ENCODE measurements at regions not wholly inside any gene's neighbourhood (a gene's known extent, or its start where the extent isn't known, plus 50 kb on each side); places are given as distances from the start of the nearest gene placed in this dataset.
"Not testable (repeated sequence)": the region's sequence is repeated elsewhere in the genome, so short reads cannot be mapped to it uniquely, and the experiment has no call there.

GRCh38 chr3:177249203-177249602 is 51.9 kb upstream of the TBL1XR1 start:
- H3K27ac ChIP-seq (ENCODE audit: low read depth, low read length), result no peak overlapping the region
- H3K36me3 ChIP-seq (ENCODE audit: control insufficient read depth in 5 of 5, insufficient read depth in 5 of 5, low read length in 5 of 5), result no peaks in the 10 kb centered on the region
- no peaks in the 10 kb centered on the region for H3K9me3 ChIP-seq (ENCODE audit: control insufficient read depth in 5 of 5, low read length in 5 of 5)
- no peak overlapping the region for H3K9ac ChIP-seq (ENCODE audit: low read length in 5 of 5)
- no peaks in the 10 kb centered on the region for H3K4me1 ChIP-seq (ENCODE audit: control insufficient read depth in 5 of 5, insufficient read depth in 5 of 5, low read length in 5 of 5)
- no peak overlapping the region for H3K4me3 ChIP-seq (ENCODE audit: low read depth in 1 of 5, low read length in 5 of 5)
- H3K27me3 ChIP-seq (ENCODE audit: control insufficient read depth in 5 of 5, insufficient read depth in 4 of 5, low read length in 5 of 5), result no peaks in the 10 kb centered on the region

GRCh38 chr3:177250151-177250550 is 52.9 kb upstream of the TBL1XR1 start:
- Histone ChIP-seq H3K27me3 (ENCODE audit: control insufficient read depth in 5 of 5, insufficient read depth in 4 of 5, low read length in 5 of 5) (no peaks in the 10 kb centered on the region), H3K36me3 (ENCODE audit: control insufficient read depth in 5 of 5, insufficient read depth in 5 of 5, low read length in 5 of 5) (no peaks in the 10 kb centered on the region), H3K4me3 (ENCODE audit: low read depth in 1 of 5, low read length in 5 of 5) (no peak overlapping the region), H3K4me1 (ENCODE audit: control insufficient read depth in 5 of 5, insufficient read depth in 5 of 5, low read length in 5 of 5) (no peaks in the 10 kb centered on the region), H3K9ac (ENCODE audit: low read length in 5 of 5) (no peak overlapping the region), H3K9me3 (ENCODE audit: control insufficient read depth in 5 of 5, low read length in 5 of 5) (no peaks in the 10 kb centered on the region), H3K27ac (ENCODE audit: low read depth, low read length) (no peak overlapping the region)

- Histone ChIP-seq H3K4me1 (ENCODE audit: control insufficient read depth in 5 of 5, insufficient read depth in 5 of 5, low read length in 5 of 5) (no peaks in the 10 kb centered on the region), H3K9ac (ENCODE audit: low read length in 5 of 5) (no peak overlapping the region), H3K36me3 (ENCODE audit: control insufficient read depth in 5 of 5, insufficient read depth in 5 of 5, low read length in 5 of 5) (no peaks in the 10 kb centered on the region), H3K27me3 (ENCODE audit: control insufficient read depth in 5 of 5, insufficient read depth in 4 of 5, low read length in 5 of 5) (no peaks in the 10 kb centered on the region), H3K4me3 (ENCODE audit: low read depth in 1 of 5, low read length in 5 of 5) (no peak overlapping the region), H3K9me3 (ENCODE audit: control insufficient read depth in 5 of 5, low read length in 5 of 5) (no peaks in the 10 kb centered on the region), H3K27ac (ENCODE audit: low read depth, low read length) (no peak overlapping the region)
Measured at GRCh38 chr3:177251755-177252154, 54.5 kb upstream of the TBL1XR1 start.

- H3K4me3 ChIP-seq (ENCODE audit: low read depth in 1 of 5, low read length in 5 of 5), result no peak overlapping the region
- no peak overlapping the region for H3K9ac ChIP-seq (ENCODE audit: low read length in 5 of 5)
- no peak overlapping the region for H3K27ac ChIP-seq (ENCODE audit: low read depth, low read length)
- no peaks in the 10 kb centered on the region for H3K9me3 ChIP-seq (ENCODE audit: control insufficient read depth in 5 of 5, low read length in 5 of 5)
- no peaks in the 10 kb centered on the region for H3K4me1 ChIP-seq (ENCODE audit: control insufficient read depth in 5 of 5, insufficient read depth in 5 of 5, low read length in 5 of 5)
- H3K36me3 ChIP-seq (ENCODE audit: control insufficient read depth in 5 of 5, insufficient read depth in 5 of 5, low read length in 5 of 5), result no peaks in the 10 kb centered on the region
- no peaks in the 10 kb centered on the region for H3K27me3 ChIP-seq (ENCODE audit: control insufficient read depth in 5 of 5, insufficient read depth in 4 of 5, low read length in 5 of 5)
Measured at GRCh38 chr3:177257006-177257405, 59.7 kb upstream of the TBL1XR1 start.

GRCh38 chr3:177257625-177258024 is 60.3 kb upstream of the TBL1XR1 start:
- H3K27me3 ChIP-seq (ENCODE audit: control insufficient read depth in 5 of 5, insufficient read depth in 4 of 5, low read length in 5 of 5), result no peaks in the 10 kb centered on the region
- no peak overlapping the region for H3K4me3 ChIP-seq (ENCODE audit: low read depth in 1 of 5, low read length in 5 of 5)
- H3K36me3 ChIP-seq (ENCODE audit: control insufficient read depth in 5 of 5, insufficient read depth in 5 of 5, low read length in 5 of 5), result no peaks in the 10 kb centered on the region
- H3K4me1 ChIP-seq (ENCODE audit: control insufficient read depth in 5 of 5, insufficient read depth in 5 of 5, low read length in 5 of 5), result no peaks in the 10 kb centered on the region
- H3K9me3 ChIP-seq (ENCODE audit: control insufficient read depth in 5 of 5, low read length in 5 of 5), result no peaks in the 10 kb centered on the region
- H3K9ac ChIP-seq (ENCODE audit: low read length in 5 of 5), result no peak overlapping the region
- H3K27ac ChIP-seq (ENCODE audit: low read depth, low read length), result no peak overlapping the region

GRCh38 chr3:177262396-177262795 is 65.1 kb upstream of the TBL1XR1 start:
- H3K4me1 ChIP-seq (ENCODE audit: control insufficient read depth in 5 of 5, insufficient read depth in 5 of 5, low read length in 5 of 5), result no peaks in the 10 kb centered on the region
- no peaks in the 10 kb centered on the region for H3K27me3 ChIP-seq (ENCODE audit: control insufficient read depth in 5 of 5, insufficient read depth in 4 of 5, low read length in 5 of 5)
- H3K4me3 ChIP-seq (ENCODE audit: low read depth in 1 of 5, low read length in 5 of 5), result no peak overlapping the region
- no peaks in the 10 kb centered on the region for H3K9me3 ChIP-seq (ENCODE audit: control insufficient read depth in 5 of 5, low read length in 5 of 5)
- H3K36me3 ChIP-seq (ENCODE audit: control insufficient read depth in 5 of 5, insufficient read depth in 5 of 5, low read length in 5 of 5), result no peaks in the 10 kb centered on the region
- no peak overlapping the region for H3K9ac ChIP-seq (ENCODE audit: low read length in 5 of 5)
- H3K27ac ChIP-seq (ENCODE audit: low read depth, low read length), result no peak overlapping the region

GRCh38 chr3:177263615-177264368 is 66.5 kb upstream of the TBL1XR1 start:
- Histone ChIP-seq H3K4me3 (ENCODE audit: low read depth in 1 of 5, low read length in 5 of 5) (no peak overlapping the region), H3K9ac (ENCODE audit: low read length in 5 of 5) (no peak overlapping the region), H3K9me3 (ENCODE audit: control insufficient read depth in 5 of 5, low read length in 5 of 5) (no peaks in the 10 kb centered on the region), H3K27ac (ENCODE audit: low read depth, low read length) (no peak overlapping the region), H3K27me3 (ENCODE audit: control insufficient read depth in 5 of 5, insufficient read depth in 4 of 5, low read length in 5 of 5) (no peaks in the 10 kb centered on the region), H3K4me1 (ENCODE audit: control insufficient read depth in 5 of 5, insufficient read depth in 5 of 5, low read length in 5 of 5) (no peaks in the 10 kb centered on the region), H3K36me3 (ENCODE audit: control insufficient read depth in 5 of 5, insufficient read depth in 5 of 5, low read length in 5 of 5) (no peaks in the 10 kb centered on the region)

GRCh38 chr3:177271811-177272501 is 74.7 kb upstream of the TBL1XR1 start:
- not testable (repeated sequence) for H3K9me3 ChIP-seq (ENCODE audit: control insufficient read depth in 5 of 5, low read length in 5 of 5); H3K36me3 ChIP-seq (ENCODE audit: control insufficient read depth in 5 of 5, insufficient read depth in 5 of 5, low read length in 5 of 5); H3K4me3 ChIP-seq (ENCODE audit: low read depth in 1 of 5, low read length in 5 of 5); H3K9ac ChIP-seq (ENCODE audit: low read length in 5 of 5); H3K27me3 ChIP-seq (ENCODE audit: control insufficient read depth in 5 of 5, insufficient read depth in 4 of 5, low read length in 5 of 5); H3K27ac ChIP-seq (ENCODE audit: low read depth, low read length); H3K4me1 ChIP-seq (ENCODE audit: control insufficient read depth in 5 of 5, insufficient read depth in 5 of 5, low read length in 5 of 5)

- Histone ChIP-seq H3K36me3 (ENCODE audit: control insufficient read depth in 5 of 5, insufficient read depth in 5 of 5, low read length in 5 of 5) (no peaks in the 10 kb centered on the region), H3K9ac (ENCODE audit: low read length in 5 of 5) (no peak overlapping the region), H3K27me3 (ENCODE audit: control insufficient read depth in 5 of 5, insufficient read depth in 4 of 5, low read length in 5 of 5) (no peaks in the 10 kb centered on the region), H3K9me3 (ENCODE audit: control insufficient read depth in 5 of 5, low read length in 5 of 5) (no peaks in the 10 kb centered on the region), H3K27ac (ENCODE audit: low read depth, low read length) (no peak overlapping the region), H3K4me1 (ENCODE audit: control insufficient read depth in 5 of 5, insufficient read depth in 5 of 5, low read length in 5 of 5) (peaks cover 0 to 13% (median 4%) of the 10 kb centered on the region in 5 donors), H3K4me3 (ENCODE audit: low read depth in 1 of 5, low read length in 5 of 5) (no peak overlapping the region)
Measured at GRCh38 chr3:177278016-177278415, 80.7 kb upstream of the TBL1XR1 start.

GRCh38 chr3:177279118-177279815 is 82.0 kb upstream of the TBL1XR1 start:
- Histone ChIP-seq H3K9me3 (ENCODE audit: control insufficient read depth in 5 of 5, low read length in 5 of 5) (no peaks in the 10 kb centered on the region), H3K27ac (ENCODE audit: low read depth, low read length) (no peak overlapping the region), H3K36me3 (ENCODE audit: control insufficient read depth in 5 of 5, insufficient read depth in 5 of 5, low read length in 5 of 5) (no peaks in the 10 kb centered on the region), H3K4me1 (ENCODE audit: control insufficient read depth in 5 of 5, insufficient read depth in 5 of 5, low read length in 5 of 5) (peaks cover 0 to 17% (median 9%) of the 10 kb centered on the region in 5 donors), H3K27me3 (ENCODE audit: control insufficient read depth in 5 of 5, insufficient read depth in 4 of 5, low read length in 5 of 5) (no peaks in the 10 kb centered on the region), H3K4me3 (ENCODE audit: low read depth in 1 of 5, low read length in 5 of 5) (no peak overlapping the region), H3K9ac (ENCODE audit: low read length in 5 of 5) (no peak overlapping the region)
